A549 (cell line): ENCODE measurements at regions not wholly inside any gene's neighbourhood (a gene's known extent, or its start where the extent isn't known, plus 50 kb on each side); places are given as distances from the start of the nearest gene placed in this dataset.

Source experiments
- CHD4 ChIP-seq: fragments of 200-600 bp; sonication (generic); IDR thresholded peaks from 2 replicates; pipeline ENCODE4 v1.6.1; 2016; ENCODE audit warnings: antibody characterized with exemption, mild to moderate bottlenecking, borderline replicate concordance
- HOXA7 ChIP-seq: fragments of 250-450 bp; sonication (Bioruptor Pico); IDR thresholded peaks from 2 replicates; pipeline ENCODE4 v1.5.0; 2020; ENCODE audit warnings: mild to moderate bottlenecking, moderate library complexity
- JUNB ChIP-seq: fragments of >200 bp; sonication (Bioruptor Twin); formaldehyde crosslinking; IDR thresholded peaks from 2 replicates; pipeline ENCODE4 v1.6.1; 2016
- MAFK ChIP-seq: fragments of 450-650 bp; IDR thresholded peaks from 2 replicates; pipeline ENCODE4 v1.6.1; 2014; ENCODE audit not compliant: partially characterized antibody
- NR3C1 ChIP-seq: fragments of >200 bp; sonication (Bioruptor Twin); formaldehyde crosslinking; IDR thresholded peaks from 3 replicates; pipeline ENCODE4 v1.6.1; 2017
- POLR2A ChIP-seq: IDR thresholded peaks from 2 replicates; pipeline ENCODE4 v1.6.1; 2012; ENCODE audit warnings: mild to moderate bottlenecking, low read length
- RAD21 ChIP-seq, 2 experiments: fragments of >200 bp in 1 of 2; sonication (Bioruptor Twin) in 1 of 2; formaldehyde crosslinking in 1 of 2; IDR thresholded peaks in 1 of 2; conservative IDR thresholded peaks in 1 of 2; 2 replicates in 1 of 2; 3 replicates in 1 of 2; pipeline ENCODE4 v1.6.1; 2012 to 2018; ENCODE audit warnings: inconsistent platforms in 1 of 2
- TP53 ChIP-seq: fragments of 250-450 bp; sonication (Bioruptor Pico); IDR thresholded peaks from 2 replicates; pipeline ENCODE4 v1.5.0; 2021; ENCODE audit warnings: mild to moderate bottlenecking, moderate library complexity
- ZSCAN20 ChIP-seq: fragments of 250-450 bp; sonication (Bioruptor Pico); IDR thresholded peaks from 2 replicates; pipeline ENCODE4 v1.8.0; 2022; ENCODE audit warnings: mild to moderate bottlenecking, moderate library complexity
- TF ChIP-seq, protein P1 (sequence below): fragments of >200 bp; sonication (Bioruptor Twin); formaldehyde crosslinking; IDR thresholded peaks from 3 replicates; pipeline ENCODE4 v1.5.1; 2016
- TF ChIP-seq, protein P2 (sequence below): IDR thresholded peaks from 2 replicates; pipeline ENCODE4 v1.6.1; 2012
- TF ChIP-seq, protein P3 (sequence below): fragments of 150-350 bp; IDR thresholded peaks from 2 replicates; pipeline ENCODE4 v1.6.1; 2014; ENCODE audit warnings: low read depth, mild to moderate bottlenecking, low read length
- TF ChIP-seq, protein P4 (sequence below): fragments of >200 bp; sonication (Bioruptor Twin); formaldehyde crosslinking; IDR thresholded peaks from 3 replicates; pipeline ENCODE4 v1.6.1; 2016
- TF ChIP-seq, protein P5 (sequence below): fragments of 200-600 bp; sonication (generic); IDR thresholded peaks from 2 replicates; pipeline ENCODE4 v1.6.1; 2016; ENCODE audit warnings: antibody characterized with exemption, mild to moderate bottlenecking, moderate library complexity

DNA sequence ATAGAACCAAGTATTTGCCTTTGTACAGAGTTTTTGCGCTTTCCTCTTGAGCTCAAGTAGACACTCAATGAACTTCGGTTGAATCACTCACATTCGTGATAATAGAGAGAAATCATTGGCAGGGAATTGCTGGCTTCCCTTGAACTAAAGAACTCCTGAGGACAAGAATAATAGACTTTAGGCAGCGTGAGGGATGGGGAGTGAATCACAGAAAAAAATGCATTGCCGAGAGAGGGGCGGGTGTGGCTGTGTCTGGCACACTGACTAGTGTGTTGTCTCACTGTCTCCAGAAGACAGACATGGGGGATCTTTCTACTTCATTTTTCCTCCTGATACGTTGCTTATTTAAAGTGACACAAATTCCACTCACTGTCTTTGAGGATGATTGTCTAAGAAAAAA lies 805.2 kb downstream of the BCL11B start:
- TF ChIP-seq, protein P1, sequence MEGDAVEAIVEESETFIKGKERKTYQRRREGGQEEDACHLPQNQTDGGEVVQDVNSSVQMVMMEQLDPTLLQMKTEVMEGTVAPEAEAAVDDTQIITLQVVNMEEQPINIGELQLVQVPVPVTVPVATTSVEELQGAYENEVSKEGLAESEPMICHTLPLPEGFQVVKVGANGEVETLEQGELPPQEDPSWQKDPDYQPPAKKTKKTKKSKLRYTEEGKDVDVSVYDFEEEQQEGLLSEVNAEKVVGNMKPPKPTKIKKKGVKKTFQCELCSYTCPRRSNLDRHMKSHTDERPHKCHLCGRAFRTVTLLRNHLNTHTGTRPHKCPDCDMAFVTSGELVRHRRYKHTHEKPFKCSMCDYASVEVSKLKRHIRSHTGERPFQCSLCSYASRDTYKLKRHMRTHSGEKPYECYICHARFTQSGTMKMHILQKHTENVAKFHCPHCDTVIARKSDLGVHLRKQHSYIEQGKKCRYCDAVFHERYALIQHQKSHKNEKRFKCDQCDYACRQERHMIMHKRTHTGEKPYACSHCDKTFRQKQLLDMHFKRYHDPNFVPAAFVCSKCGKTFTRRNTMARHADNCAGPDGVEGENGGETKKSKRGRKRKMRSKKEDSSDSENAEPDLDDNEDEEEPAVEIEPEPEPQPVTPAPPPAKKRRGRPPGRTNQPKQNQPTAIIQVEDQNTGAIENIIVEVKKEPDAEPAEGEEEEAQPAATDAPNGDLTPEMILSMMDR, result no peak
- TF ChIP-seq, protein P2, sequence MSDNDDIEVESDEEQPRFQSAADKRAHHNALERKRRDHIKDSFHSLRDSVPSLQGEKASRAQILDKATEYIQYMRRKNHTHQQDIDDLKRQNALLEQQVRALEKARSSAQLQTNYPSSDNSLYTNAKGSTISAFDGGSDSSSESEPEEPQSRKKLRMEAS, result no peak
- TF ChIP-seq JUNB (no peak), TP53 (no peak), POLR2A (no peak), CHD4 (no peak), ZSCAN20 (no peak), RAD21 (conservative IDR thresholded peaks at IDR 0.05 in 1 of 2, IDR thresholded peaks at IDR 0.05 in 1 of 2) (no peak), NR3C1 (no peak), MAFK (no peak), HOXA7 (no peak)
- TF ChIP-seq, protein P3, sequence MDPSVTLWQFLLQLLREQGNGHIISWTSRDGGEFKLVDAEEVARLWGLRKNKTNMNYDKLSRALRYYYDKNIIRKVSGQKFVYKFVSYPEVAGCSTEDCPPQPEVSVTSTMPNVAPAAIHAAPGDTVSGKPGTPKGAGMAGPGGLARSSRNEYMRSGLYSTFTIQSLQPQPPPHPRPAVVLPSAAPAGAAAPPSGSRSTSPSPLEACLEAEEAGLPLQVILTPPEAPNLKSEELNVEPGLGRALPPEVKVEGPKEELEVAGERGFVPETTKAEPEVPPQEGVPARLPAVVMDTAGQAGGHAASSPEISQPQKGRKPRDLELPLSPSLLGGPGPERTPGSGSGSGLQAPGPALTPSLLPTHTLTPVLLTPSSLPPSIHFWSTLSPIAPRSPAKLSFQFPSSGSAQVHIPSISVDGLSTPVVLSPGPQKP, result no peak
- TF ChIP-seq, protein P4, sequence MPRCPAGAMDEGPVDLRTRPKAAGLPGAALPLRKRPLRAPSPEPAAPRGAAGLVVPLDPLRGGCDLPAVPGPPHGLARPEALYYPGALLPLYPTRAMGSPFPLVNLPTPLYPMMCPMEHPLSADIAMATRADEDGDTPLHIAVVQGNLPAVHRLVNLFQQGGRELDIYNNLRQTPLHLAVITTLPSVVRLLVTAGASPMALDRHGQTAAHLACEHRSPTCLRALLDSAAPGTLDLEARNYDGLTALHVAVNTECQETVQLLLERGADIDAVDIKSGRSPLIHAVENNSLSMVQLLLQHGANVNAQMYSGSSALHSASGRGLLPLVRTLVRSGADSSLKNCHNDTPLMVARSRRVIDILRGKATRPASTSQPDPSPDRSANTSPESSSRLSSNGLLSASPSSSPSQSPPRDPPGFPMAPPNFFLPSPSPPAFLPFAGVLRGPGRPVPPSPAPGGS, result no peak
- TF ChIP-seq, protein P5, sequence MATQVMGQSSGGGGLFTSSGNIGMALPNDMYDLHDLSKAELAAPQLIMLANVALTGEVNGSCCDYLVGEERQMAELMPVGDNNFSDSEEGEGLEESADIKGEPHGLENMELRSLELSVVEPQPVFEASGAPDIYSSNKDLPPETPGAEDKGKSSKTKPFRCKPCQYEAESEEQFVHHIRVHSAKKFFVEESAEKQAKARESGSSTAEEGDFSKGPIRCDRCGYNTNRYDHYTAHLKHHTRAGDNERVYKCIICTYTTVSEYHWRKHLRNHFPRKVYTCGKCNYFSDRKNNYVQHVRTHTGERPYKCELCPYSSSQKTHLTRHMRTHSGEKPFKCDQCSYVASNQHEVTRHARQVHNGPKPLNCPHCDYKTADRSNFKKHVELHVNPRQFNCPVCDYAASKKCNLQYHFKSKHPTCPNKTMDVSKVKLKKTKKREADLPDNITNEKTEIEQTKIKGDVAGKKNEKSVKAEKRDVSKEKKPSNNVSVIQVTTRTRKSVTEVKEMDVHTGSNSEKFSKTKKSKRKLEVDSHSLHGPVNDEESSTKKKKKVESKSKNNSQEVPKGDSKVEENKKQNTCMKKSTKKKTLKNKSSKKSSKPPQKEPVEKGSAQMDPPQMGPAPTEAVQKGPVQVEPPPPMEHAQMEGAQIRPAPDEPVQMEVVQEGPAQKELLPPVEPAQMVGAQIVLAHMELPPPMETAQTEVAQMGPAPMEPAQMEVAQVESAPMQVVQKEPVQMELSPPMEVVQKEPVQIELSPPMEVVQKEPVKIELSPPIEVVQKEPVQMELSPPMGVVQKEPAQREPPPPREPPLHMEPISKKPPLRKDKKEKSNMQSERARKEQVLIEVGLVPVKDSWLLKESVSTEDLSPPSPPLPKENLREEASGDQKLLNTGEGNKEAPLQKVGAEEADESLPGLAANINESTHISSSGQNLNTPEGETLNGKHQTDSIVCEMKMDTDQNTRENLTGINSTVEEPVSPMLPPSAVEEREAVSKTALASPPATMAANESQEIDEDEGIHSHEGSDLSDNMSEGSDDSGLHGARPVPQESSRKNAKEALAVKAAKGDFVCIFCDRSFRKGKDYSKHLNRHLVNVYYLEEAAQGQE, result no peak
